Colonic mucosa (tissue), 4 donors: ENCODE measurements at regions not wholly inside any gene's neighbourhood (a gene's known extent, or its start where the extent isn't known, plus 50 kb on each side); places are given as distances from the start of the nearest gene placed in this dataset.

Experiments
- DNase-seq: peaks from one replicate; pipeline ENCODE4 v3.0.0-alpha.2; 2020
- H3K27ac ChIP-seq: fragments of 200-600 bp; one replicate; pipeline ENCODE4 v1.8.0; 2021
- H3K27me3 ChIP-seq: fragments of 200-600 bp; one replicate; pipeline ENCODE4 v1.8.0; 2021
- H3K36me3 ChIP-seq: fragments of 200-600 bp; one replicate; pipeline ENCODE4 v1.8.0; 2021
- H3K4me1 ChIP-seq: fragments of 200-600 bp; one replicate; pipeline ENCODE4 v1.8.0; 2021; ENCODE audit warnings: mild to moderate bottlenecking
- H3K4me3 ChIP-seq: fragments of 200-600 bp; one replicate; pipeline ENCODE4 v1.8.0; 2021
- H3K9ac ChIP-seq, 2 donors: one replicate each; pipeline ENCODE4 v1.7.0; 2013; ENCODE audit warnings: control low read depth in 2 of 2, low read depth in 2 of 2, low read length in 2 of 2
- H3K9me3 ChIP-seq: fragments of 200-600 bp; one replicate; pipeline ENCODE4 v1.8.0; 2021
- intact Hi-C: fragments of 100-400 bp; cut with DNase I; formaldehyde crosslinking; loops from one replicate; pipeline ENCODE4 v1.14.1; 2022
- TF ChIP-seq, protein P1 (sequence below): fragments of 200-600 bp; IDR thresholded peaks from one replicate; pipeline ENCODE4 v1.8.0; 2022; ENCODE audit warnings: antibody characterized with exemption, mild to moderate bottlenecking
- donor health status: healthy.
- donor health status: DM: no; HTN: no; CAD: no.
- donor health status: DM: no; HTN: no; CAD: no.

DNA sequence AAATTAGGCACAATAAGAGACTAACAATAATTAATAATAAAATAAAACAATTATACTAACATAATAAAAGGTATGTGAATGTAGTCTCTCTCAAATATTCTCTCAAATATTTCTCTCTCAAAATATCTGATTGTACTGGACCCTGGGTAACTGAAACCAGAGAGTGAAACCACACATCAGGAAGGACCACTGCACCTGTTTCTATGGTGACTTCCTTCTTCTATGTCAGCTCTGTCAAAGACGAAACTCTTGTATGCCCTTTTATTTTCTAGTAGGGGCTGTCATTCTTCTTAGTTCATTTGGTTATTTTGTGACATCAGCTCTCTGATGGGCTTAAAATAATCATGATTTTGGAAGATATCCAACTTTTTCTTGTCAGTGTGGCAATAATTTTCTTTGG lies 428.0 kb upstream of the TPK1 start:
- TF ChIP-seq, protein P1, sequence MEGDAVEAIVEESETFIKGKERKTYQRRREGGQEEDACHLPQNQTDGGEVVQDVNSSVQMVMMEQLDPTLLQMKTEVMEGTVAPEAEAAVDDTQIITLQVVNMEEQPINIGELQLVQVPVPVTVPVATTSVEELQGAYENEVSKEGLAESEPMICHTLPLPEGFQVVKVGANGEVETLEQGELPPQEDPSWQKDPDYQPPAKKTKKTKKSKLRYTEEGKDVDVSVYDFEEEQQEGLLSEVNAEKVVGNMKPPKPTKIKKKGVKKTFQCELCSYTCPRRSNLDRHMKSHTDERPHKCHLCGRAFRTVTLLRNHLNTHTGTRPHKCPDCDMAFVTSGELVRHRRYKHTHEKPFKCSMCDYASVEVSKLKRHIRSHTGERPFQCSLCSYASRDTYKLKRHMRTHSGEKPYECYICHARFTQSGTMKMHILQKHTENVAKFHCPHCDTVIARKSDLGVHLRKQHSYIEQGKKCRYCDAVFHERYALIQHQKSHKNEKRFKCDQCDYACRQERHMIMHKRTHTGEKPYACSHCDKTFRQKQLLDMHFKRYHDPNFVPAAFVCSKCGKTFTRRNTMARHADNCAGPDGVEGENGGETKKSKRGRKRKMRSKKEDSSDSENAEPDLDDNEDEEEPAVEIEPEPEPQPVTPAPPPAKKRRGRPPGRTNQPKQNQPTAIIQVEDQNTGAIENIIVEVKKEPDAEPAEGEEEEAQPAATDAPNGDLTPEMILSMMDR = no peak
- no peak for DNase-seq
- Histone ChIP-seq H3K4me3 (no peak overlapping the region), H3K4me1 (no peaks in the 10 kb centered on the region), H3K9me3 (no peaks in the 10 kb centered on the region), H3K9ac (no peak overlapping the region), H3K36me3 (no peaks in the 10 kb centered on the region), H3K27me3 (no peaks in the 10 kb centered on the region), H3K27ac (no peak overlapping the region)
- intact Hi-C loops = no loop called here

- Histone ChIP-seq H3K4me1 (no peaks in the 10 kb centered on the region), H3K27me3 (no peaks in the 10 kb centered on the region), H3K9ac (no peak overlapping the region), H3K36me3 (no peaks in the 10 kb centered on the region), H3K4me3 (no peak overlapping the region), H3K27ac (no peak overlapping the region), H3K9me3 (no peaks in the 10 kb centered on the region)
- no peak for DNase-seq
- TF ChIP-seq, protein P1 = no peak
- intact Hi-C loops = no loop called here
These were observed 416.2 kb upstream of the TPK1 start for GRCh38 chr7:145252031-145252430.

DNA sequence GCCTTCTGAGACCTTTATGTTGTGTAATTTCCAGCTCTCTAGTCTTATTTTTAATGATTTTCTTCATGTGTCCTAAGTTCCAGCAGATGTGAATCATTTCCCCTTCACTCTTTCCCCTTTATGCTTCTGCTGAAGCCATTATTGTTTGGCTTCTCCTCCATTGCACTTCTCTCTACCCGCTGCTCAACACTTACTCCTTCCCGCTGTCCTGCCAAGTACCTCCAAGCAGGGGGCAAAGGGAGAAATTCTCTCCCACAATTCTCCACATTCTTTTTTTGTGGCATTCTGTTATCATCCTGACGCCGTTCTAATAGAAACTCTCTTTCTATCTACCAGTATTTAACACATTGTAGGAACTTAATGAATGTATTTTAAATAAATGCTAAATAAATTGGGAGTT lies 388.9 kb upstream of the TPK1 start:
- Histone ChIP-seq H3K27ac (no peak overlapping the region), H3K4me3 (no peak overlapping the region), H3K4me1 (no peaks in the 10 kb centered on the region), H3K9ac (no peak overlapping the region), H3K9me3 (no peaks in the 10 kb centered on the region), H3K27me3 (no peaks in the 10 kb centered on the region), H3K36me3 (no peaks in the 10 kb centered on the region)
- intact Hi-C loops = no loop called here
- DNase-seq = no peak
- TF ChIP-seq, protein P1 = no peak

GRCh38 chr7:145219461-145219860 lies 383.6 kb upstream of the TPK1 start:
- intact Hi-C loops = no loop called here
- no peaks in the 10 kb centered on the region for H3K36me3 ChIP-seq
- H3K27ac ChIP-seq = no peak overlapping the region
- no peaks in the 10 kb centered on the region for H3K9me3 ChIP-seq
- DNase-seq = no peak
- H3K9ac ChIP-seq = no peak overlapping the region
- no peaks in the 10 kb centered on the region for H3K4me1 ChIP-seq
- TF ChIP-seq, protein P1 = no peak
- no peaks in the 10 kb centered on the region for H3K27me3 ChIP-seq
- no peak overlapping the region for H3K4me3 ChIP-seq

- DNase-seq = no peak
- no peaks in the 10 kb centered on the region for H3K4me1 ChIP-seq
- H3K4me3 ChIP-seq = no peak overlapping the region
- no peak overlapping the region for H3K27ac ChIP-seq
- intact Hi-C loops = no loop called here
- H3K27me3 ChIP-seq = no peaks in the 10 kb centered on the region
- no peak overlapping the region for H3K9ac ChIP-seq
- no peaks in the 10 kb centered on the region for H3K36me3 ChIP-seq
- no peaks in the 10 kb centered on the region for H3K9me3 ChIP-seq
- TF ChIP-seq, protein P1 = no peak
These were observed 381.0 kb upstream of the TPK1 start for GRCh38 chr7:145216866-145217265.

- no peaks in the 10 kb centered on the region for H3K9me3 ChIP-seq
- no peaks in the 10 kb centered on the region for H3K27me3 ChIP-seq
- intact Hi-C loops = no loop called here
- H3K4me3 ChIP-seq = no peak overlapping the region
- H3K9ac ChIP-seq = no peak overlapping the region
- H3K27ac ChIP-seq = no peak overlapping the region
- no peak for DNase-seq
- no peaks in the 10 kb centered on the region for H3K4me1 ChIP-seq
- TF ChIP-seq, protein P1 = no peak
- no peaks in the 10 kb centered on the region for H3K36me3 ChIP-seq
These were observed 376.2 kb upstream of the TPK1 start for GRCh38 chr7:145212050-145212449.
